ENCODE measurements at regions not wholly inside any gene's neighbourhood (a gene's known extent, or its start where the extent isn't known, plus 50 kb on each side); places are given as distances from the start of the nearest gene placed in this dataset.

DNA sequence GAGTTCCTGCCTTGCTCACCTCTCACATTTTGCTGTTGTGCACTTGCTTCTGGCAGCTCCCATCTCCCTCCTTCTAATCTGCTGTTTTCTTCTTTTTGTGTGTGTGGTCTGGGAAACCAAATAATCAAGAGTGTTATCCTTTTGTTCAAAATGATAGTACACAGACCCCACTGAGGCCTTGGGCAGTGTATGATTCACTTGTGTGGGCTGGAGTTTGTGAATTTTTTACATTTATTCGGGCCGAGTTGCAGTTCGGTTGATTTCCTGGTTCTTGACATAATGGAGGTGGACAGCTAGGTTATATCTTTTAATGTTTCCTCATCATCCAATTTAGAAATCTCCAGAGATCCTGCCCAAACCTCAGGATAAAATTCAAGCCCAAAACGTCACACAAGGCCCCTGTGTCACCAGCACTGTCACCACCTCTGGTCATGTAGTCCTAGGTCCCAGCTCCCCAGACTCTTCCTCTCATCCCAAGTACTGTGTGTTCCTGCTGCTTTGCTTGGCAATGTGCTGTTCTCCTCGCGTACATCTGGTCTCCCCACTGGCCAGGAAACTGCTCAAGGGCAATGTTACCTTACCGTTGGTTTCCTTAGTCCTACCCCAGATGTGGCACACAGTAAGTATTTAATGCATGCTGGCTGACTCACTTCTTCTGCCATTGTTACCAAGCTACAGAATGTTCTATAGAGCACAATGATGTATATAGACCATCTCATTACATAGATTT lies 55.7 kb upstream of the PHACTR2 start:
- no peak overlapping the region for H3K4me3 ChIP-seq (ENCODE audit: low read depth, low read length)
- TF ChIP-seq, protein P1, sequence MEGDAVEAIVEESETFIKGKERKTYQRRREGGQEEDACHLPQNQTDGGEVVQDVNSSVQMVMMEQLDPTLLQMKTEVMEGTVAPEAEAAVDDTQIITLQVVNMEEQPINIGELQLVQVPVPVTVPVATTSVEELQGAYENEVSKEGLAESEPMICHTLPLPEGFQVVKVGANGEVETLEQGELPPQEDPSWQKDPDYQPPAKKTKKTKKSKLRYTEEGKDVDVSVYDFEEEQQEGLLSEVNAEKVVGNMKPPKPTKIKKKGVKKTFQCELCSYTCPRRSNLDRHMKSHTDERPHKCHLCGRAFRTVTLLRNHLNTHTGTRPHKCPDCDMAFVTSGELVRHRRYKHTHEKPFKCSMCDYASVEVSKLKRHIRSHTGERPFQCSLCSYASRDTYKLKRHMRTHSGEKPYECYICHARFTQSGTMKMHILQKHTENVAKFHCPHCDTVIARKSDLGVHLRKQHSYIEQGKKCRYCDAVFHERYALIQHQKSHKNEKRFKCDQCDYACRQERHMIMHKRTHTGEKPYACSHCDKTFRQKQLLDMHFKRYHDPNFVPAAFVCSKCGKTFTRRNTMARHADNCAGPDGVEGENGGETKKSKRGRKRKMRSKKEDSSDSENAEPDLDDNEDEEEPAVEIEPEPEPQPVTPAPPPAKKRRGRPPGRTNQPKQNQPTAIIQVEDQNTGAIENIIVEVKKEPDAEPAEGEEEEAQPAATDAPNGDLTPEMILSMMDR (IDR thresholded peaks at IDR 0.05; ENCODE audit: borderline replicate concordance, insufficient read depth, low read depth, low read length) = no peak

DNA sequence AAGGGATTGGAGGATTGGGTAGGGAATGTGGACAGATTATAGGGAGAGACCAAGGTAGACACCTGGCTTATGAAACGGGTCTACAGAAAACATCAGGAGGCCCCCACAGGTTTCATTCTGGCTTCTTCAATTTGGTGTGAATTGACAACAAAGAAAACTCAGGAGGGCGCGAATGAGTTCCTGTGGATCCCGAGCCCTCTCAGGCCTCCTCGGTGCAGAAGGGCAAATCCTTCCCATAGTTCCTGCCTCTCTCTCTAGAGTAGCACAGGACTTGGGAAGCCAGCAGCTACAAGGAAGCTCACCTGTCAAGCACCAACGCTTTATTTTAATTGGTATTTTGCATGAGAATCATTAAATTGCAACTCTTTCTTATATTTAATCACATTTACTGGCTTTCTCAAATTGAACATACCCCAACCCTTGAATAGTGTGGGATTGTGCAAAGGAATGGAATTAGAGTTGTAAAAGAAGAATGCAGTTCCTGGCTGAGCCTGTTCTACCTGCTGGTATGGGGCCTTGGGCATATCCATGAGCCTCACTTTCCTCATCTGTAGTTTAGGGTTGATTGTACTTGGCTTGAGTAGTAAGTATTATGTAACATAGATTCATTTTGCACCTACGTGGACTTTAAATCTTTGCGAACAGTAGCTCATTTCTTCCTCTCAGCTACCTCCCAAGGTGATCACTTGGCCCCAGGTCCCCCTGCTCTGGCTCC lies 56.4 kb upstream of the PHACTR2 start:
- TF ChIP-seq, protein P1 (IDR thresholded peaks at IDR 0.05; ENCODE audit: borderline replicate concordance, insufficient read depth, low read depth, low read length) = no peak
- H3K4me3 ChIP-seq (ENCODE audit: low read depth, low read length) = no peak overlapping the region

DNA sequence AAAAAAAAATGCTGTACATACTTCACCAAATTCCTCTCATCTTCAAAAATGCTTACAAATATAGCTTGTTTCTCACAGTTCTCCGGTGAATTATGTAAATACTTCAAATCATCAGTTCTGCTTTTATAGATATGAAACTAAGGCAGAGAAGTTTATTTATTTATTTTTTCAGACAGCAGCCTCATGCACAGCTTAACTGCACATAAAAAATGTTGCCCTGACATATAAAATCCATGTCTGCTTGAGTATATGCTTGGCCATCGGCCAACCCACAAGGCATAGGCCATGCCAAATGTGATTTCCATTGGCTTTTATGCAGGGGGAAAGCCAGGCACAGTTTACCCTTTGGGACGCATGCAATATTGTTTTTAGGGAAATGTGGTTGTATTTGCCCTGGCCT lies 57.3 kb upstream of the PHACTR2 start:
- no peak overlapping the region for H3K4me3 ChIP-seq (ENCODE audit: low read depth, low read length)
- TF ChIP-seq, protein P1 (IDR thresholded peaks at IDR 0.05; ENCODE audit: borderline replicate concordance, insufficient read depth, low read depth, low read length) = no peak

DNA sequence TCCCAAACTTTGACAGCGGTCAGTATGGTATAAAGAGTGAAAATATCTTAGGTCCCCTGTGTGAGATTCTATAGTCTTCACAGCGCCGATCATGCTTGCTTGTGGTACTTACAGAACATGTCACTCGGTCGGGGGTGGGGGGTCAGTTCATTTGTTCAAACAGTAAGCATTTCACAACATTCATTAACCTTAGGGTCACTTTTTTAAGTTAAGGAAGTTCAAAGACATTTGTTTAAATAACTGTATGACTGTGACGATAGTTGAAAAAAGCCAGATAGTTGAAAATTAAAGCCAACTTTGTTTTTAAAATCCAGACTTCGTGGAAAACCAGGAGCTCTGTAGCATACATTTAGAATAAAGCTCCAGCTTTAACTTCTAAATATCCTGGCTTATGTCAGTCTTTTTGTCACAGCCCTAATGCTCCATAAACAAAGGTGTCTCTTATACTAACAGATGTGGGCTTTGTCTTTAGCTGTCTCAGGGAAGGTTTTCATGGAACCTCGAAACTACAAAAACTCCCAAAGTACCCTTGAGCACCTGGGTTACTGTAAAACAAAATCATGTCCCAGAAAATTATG lies 57.9 kb upstream of the PHACTR2 start:
- no peak overlapping the region for H3K4me3 ChIP-seq (ENCODE audit: low read depth, low read length)
- TF ChIP-seq, protein P1 (IDR thresholded peaks at IDR 0.05; ENCODE audit: borderline replicate concordance, insufficient read depth, low read depth, low read length) = no peak

DNA sequence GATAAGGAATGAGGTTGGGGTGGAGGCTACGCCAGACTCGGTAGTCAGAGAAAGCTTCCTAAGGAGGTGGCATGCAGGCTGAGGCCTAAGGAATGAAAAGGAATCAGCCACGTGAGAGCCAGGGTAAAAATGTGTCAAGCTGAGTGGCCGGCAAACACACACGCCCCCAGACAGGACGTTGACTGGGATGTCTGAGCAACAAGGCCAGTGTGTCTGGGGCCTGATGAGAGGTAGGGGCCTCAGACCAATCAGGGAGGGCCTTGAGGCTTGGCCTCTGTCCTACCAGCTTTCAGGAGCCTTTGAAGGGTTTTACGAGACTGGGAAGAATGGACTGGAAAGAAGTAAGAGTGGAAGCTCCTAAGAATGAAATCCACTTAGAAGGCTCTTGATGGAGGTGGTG lies 61.0 kb upstream of the PHACTR2 start:
- TF ChIP-seq, protein P1 (IDR thresholded peaks at IDR 0.05; ENCODE audit: borderline replicate concordance, insufficient read depth, low read depth, low read length) = no peak
- no peak overlapping the region for H3K4me3 ChIP-seq (ENCODE audit: low read depth, low read length)

DNA sequence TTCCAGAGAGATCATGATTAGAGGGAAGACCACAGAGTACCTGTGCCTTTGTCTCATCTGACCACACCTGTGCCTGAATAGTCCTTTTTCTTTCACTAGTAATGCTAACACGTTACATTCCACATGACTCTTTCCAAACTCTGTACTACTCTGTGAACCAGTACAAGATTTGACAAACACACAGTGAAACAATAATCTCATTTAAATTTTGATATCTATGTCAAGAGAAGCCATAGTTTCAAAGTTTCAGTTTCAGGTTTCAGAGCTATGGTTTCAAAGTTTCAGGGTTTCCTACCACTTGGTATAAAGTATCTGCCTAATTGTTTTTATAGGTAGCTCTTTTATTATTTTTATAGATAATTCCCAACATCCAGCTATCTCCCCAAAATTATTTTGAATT lies 62.0 kb upstream of the PHACTR2 start:
- TF ChIP-seq, protein P1 (IDR thresholded peaks at IDR 0.05; ENCODE audit: borderline replicate concordance, insufficient read depth, low read depth, low read length) = no peak
- no peak overlapping the region for H3K4me3 ChIP-seq (ENCODE audit: low read depth, low read length)
